ENCODE measurements at regions not wholly inside any gene's neighbourhood (a gene's known extent, or its start where the extent isn't known, plus 50 kb on each side); places are given as distances from the start of the nearest gene placed in this dataset.

DNA sequence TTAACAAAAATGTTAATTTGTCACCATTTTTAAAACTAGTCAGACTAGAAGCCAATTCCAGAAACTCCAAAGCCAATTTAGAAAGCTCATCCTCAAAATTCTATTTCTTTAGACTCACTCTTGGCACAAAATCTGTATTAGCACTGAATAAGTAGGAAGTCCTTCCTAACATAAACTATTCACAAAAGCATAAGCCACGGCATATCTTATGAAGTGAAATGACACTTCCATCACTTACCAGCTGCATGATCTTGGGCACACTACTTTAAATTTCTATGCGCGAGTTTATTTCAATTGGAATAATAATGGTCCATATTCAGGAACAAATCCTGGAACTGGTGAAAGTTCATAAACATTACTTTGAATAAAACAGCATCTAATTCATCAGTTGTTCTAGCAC is 1544.0 kb downstream of the TECRL start:
- DNase-seq = no peak

DNA sequence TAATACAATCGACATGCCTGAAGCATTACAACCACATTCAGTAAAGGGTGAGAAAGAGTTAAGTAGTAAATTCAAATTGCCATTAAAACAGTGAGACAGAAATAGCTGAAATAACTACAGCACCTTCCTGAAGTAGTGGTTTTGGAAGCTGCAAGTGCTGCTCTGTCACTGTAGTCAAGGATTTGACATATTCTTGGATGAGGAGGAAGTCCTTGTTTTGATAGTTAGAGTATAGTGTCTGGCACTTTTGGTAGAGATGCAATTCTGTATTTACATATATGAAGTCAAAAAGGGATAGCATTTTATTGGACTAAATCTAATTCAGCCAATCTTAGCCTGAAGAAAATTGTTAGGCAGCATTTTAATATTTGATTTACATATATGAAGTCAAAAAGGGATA is 1559.6 kb downstream of the TECRL start:
- DNase-seq = no peak

DNA sequence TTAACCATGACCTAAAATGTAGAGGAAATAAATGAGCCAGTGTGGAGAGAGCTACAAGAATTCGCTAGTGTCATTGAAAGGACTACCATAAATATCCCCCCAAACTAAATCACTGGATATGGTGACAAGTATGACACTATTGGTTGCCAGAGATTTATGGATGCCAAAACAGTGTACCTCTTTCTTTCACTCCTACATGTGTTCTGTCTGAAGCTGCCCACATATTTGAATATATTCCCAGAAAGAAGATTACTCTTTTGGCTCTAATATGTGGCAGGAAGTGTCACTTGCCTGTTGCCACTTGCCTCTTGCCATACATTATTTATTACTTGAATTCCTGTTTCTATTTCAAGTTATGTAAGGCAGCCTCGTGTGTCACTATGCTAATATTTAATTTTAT is 1573.6 kb downstream of the TECRL start:
- DNase-seq = no peak

DNA sequence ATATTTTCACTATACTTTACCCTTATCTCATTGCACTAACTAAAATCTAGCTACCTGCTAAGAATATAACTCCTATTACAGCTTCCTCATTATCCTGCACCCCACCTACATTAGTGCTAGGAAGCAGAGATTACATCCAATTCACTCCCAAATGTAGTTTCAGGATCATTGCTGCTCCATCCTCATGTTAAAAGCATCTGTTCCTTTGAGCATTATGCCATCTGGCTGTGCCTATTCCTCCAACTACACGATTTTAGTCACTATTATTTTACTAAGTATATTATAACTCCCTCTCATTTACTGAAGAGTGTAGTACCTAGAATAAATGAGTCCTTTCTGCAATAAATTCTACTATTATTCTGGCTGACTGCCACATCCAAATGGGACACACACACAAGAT is 1586.9 kb downstream of the TECRL start:
- DNase-seq = no peak

- DNase-seq = no peak
Measured at GRCh38 chr4:62816566-62816965, 1592.7 kb downstream of the TECRL start.

DNA sequence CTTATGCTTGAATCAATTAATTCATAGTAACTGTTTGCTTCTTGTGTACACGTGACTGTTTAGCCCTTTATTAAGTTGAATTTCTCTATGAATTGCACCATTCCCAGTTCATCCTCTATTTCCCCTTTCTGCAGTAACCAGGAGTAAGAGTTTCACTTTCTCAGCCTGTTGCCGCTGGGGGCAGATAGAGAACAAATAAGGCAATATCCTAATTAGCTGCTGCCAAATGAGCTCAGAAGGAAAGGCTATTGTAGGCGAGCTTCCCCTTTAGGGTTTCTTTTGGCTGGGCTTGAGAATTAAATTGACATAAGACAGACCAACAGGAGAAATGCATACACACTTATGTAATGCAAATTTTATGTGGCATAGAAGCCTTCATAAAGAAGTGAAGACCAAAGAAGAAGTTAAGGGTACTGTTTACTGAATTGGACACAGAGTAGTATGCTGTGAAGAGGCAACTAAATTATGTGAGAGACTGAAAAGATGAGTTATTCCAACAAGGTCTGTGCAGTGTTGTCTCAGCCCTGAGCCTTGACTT is 1594.7 kb downstream of the TECRL start:
- no peak for DNase-seq

DNA sequence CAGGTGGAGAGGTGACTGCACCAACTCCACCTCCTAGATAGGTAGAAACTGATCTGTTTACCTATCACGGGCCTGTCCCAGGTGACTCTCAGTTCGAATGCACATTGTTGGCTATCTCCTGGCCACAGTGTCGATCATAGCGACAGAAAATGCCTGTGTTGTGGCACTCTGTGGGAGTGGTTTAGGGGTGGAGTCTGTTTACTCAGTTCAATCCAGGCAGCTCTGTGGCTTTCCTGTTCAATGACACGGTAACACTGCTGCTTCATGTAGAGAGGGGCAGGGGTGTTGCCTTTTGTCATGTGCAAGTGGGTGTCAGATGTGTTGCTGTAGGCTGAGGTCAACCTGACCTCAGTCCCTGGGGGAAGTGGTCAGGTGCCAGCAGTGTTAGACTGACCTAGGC is 1602.4 kb downstream of the TECRL start:
- DNase-seq = no peak

DNA sequence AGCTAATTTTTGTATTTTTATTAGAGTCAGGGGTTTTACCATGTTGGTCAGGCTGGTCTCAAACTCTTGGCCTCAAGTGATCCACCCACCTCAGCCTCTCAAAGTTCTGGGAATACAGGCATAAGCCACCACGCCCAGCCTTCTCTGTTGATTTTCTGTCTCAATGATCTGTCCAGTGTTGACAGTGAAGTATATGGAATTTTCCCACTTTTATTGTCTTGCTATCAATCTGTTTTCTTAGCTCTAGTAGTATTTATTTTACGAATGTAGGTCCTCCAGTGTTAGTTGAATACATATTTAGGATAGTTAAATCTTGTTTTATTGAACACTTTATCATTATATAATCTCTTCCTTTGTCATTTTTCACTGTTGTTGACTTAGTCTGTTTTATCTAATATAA is 1603.9 kb downstream of the ADGRL3 start:
- no peak for DNase-seq

- DNase-seq = no peak
Measured at GRCh38 chr4:62797221-62797620, 1597.1 kb downstream of the ADGRL3 start.

GRCh38 chr4:62791386-62791785 is 1591.3 kb downstream of the ADGRL3 start:
- DNase-seq = no peak

- DNase-seq = no peak
Measured at GRCh38 chr4:62771983-62772557, 1571.9 kb downstream of the ADGRL3 start.

- DNase-seq = no peak
Measured at GRCh38 chr4:62740296-62740695, 1540.2 kb downstream of the ADGRL3 start.

- DNase-seq = no peak
Measured at GRCh38 chr4:62717154-62717553, 1517.0 kb downstream of the ADGRL3 start.

GRCh38 chr4:62711575-62711974 is 1511.4 kb downstream of the ADGRL3 start:
- DNase-seq = no peak

DNA sequence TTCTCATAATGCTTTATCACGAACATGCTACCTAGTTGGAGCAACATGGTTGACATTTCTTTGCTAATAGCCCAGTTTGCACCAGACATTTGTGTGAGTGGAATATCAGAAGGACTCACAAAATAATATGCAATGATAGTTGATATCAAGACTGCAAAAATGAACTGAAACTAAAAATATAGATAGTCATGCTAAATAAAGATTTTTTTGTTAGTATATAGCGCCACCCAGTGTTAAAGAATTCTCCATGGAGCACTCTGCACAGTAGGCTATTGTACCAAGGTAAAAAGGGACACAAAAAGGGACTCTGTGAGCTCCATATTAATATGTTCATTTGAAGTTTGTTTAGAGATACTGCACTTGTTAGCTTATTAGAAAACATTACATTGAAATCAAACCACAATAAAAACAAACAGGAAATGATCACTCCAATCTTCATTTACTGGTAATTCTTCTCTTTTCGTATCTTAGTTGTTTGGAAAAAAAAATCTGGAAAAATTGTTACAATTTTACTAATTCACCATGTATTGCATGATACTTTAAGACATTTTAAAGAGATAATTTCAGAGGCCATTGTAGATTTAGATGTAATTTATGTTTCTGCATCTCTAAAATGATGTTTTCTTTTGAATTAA is 1509.6 kb downstream of the ADGRL3 start:
- DNase-seq = no peak

- DNase-seq = no peak
Measured at GRCh38 chr4:62706423-62706822, 1506.3 kb downstream of the ADGRL3 start.

GRCh38 chr4:62683799-62684566 is 1483.9 kb downstream of the ADGRL3 start:
- no peak for DNase-seq

DNA sequence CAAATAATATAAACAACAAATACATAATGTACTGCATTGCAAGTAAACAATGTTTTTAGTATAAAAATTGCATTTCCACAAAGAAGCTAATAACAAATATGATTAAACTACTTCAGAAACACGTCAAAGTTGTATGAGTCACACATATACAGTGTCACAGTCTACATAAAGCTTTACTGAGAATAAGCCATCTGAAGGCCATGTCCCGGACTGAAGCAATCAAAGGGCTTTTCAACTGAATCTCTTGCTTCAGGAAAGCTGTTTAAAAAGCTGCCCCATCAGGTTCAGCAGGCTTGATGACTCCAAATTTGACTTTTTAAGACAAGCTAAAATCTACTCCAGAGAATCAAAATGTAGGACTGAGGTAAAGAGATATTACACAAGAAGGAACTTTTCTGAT is 1476.8 kb downstream of the ADGRL3 start:
- no peak for DNase-seq

DNA sequence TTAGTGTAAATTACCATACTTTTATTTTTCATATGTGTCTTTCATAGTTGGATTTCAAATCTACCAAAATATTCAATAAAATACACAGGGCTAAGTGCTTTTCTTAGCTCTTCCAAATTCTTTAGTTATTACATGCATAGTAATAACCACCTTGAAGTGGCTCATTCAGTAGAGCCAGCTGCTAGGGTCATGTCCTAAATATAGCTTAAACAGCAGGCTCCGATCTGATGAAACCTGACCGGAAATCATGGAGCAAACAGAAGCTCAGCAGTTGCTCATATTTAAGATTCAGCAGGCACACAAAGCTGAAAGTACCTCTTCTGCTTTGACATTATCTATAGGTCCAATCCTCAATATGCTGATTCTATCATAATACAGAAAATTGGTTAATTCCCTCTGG is 1470.4 kb downstream of the ADGRL3 start:
- no peak for DNase-seq

GRCh38 chr4:62661821-62662220 is 1461.7 kb downstream of the ADGRL3 start:
- DNase-seq = no peak

- DNase-seq = no peak
Measured at GRCh38 chr4:62656006-62656405, 1455.9 kb downstream of the ADGRL3 start.

DNA sequence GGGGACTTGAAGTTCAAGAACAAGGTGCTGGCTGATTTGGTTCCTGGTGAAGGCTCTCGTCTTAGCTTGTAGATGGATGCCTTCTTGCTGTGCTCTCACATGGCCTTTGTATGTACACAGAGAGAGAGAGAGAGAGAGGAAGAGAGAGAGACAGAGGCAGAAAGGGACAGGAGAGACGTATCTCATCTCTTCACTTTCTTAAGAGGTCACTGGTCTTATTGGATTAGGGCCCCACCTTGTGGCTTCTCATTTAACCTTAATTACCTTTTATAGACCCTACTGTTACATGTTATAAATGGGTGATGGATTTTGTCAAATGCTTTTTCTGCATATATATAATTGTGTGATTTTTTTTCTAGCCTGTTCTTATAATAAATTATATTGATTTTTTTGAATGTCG is 1444.2 kb downstream of the ADGRL3 start:
- DNase-seq = no peak

DNA sequence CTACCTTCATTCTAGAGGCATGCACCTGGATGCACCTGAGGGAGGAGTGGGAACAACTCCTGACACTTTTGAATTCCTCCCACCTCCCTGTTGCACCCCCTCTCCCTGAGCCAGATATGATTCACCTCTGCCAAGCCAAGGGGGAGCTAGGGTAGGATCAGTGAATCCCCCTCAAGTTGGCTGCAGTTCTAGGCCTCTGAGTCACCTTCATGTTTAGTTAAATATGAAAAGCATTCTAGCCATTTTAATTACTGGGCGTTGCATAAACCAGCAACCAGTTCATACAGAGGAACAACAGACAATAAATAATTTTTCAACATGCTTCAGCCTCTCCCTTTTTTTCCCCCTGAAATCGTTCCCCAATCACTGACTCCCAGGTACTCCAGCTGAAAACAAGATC is 1440.2 kb downstream of the ADGRL3 start:
- no peak for DNase-seq

DNA sequence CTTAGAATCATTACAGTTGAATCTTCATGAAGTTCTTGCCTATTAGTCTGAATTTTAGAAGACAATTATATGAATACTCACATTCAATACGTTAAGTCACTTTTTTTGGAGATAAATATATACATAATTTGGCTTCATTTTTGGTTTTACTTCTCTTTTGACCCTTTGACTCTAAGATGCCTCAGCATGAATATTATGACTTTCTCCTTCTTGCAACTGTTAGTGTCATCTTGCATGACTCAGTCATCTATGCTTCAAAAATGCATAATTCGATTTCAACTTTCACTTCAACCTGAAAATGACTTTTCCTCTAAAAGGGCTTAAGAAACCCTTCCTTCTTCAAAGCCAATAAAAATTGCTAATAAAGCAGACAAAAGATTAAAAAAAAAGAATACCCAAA is 1427.5 kb downstream of the ADGRL3 start:
- DNase-seq = no peak

Measured in HCEC 1CT (cell line).